ENCODE measurements at regions not wholly inside any gene's neighbourhood (a gene's known extent, or its start where the extent isn't known, plus 50 kb on each side); places are given as distances from the start of the nearest gene placed in this dataset.

DNA sequence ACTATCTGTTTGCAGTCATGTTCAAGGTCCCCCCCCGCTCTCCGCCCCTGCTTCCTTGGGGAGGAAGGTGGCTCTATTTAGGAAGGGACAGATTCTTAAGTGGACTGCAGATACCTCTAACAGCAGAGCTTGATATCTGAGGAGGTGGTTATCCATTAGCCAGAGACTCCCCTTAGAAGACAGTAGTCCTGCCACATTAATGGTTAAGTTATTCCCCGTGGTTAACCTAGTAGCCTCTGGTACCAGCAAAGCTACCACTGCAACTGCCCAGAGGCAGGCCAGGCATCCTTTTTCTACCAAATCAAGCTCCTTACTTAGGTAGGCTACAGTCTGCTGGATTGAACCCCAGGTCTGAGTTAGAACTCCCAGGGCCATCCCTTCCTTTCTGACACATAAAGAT is 162.1 kb upstream of the AVPR1A start:
- Histone ChIP-seq H3K4me3 (no peak overlapping the region), H3K27ac (no peak overlapping the region), H3K27me3 (no peaks in the 10 kb centered on the region), H3K9me3 (no peaks in the 10 kb centered on the region), H3K36me3 (replicated peaks in 1 of 2; ENCODE audit: insufficient read depth in 1 of 2, low read depth in 2 of 2) (no peaks in the 10 kb centered on the region), H3K4me1 (no peaks in the 10 kb centered on the region)
- intact Hi-C loops (cut with DNase I) = no loop called here
- no peak for TF ChIP-seq POLR2A (IDR thresholded peaks at IDR 0.05)
- TF ChIP-seq, protein P1, sequence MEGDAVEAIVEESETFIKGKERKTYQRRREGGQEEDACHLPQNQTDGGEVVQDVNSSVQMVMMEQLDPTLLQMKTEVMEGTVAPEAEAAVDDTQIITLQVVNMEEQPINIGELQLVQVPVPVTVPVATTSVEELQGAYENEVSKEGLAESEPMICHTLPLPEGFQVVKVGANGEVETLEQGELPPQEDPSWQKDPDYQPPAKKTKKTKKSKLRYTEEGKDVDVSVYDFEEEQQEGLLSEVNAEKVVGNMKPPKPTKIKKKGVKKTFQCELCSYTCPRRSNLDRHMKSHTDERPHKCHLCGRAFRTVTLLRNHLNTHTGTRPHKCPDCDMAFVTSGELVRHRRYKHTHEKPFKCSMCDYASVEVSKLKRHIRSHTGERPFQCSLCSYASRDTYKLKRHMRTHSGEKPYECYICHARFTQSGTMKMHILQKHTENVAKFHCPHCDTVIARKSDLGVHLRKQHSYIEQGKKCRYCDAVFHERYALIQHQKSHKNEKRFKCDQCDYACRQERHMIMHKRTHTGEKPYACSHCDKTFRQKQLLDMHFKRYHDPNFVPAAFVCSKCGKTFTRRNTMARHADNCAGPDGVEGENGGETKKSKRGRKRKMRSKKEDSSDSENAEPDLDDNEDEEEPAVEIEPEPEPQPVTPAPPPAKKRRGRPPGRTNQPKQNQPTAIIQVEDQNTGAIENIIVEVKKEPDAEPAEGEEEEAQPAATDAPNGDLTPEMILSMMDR (IDR thresholded peaks at IDR 0.05) = no peak
- DNase-seq = no peak
- no peak for ATAC-seq
- 81 to 82% methylated on average over 3 of the region's 3 CpGs for WGBS, 2 donors

DNA sequence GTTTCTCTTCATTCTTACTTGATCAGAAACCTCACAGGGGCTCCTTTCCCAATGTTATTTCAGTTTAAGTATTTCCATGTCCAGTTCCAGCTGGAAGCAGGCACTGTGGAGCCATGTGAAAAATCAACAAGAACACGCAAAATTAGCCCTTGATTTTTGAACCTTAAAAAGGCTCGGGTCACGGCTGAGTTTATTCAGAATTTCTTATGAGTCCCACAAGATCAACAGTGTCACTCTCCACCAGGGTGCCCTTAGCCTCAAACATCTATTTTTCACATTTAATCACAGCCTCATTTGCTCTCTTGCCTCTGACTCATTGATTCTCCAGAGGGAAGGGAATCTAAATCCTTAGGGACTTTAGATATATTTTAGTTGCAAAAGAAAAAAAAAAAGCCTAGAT is 157.7 kb upstream of the AVPR1A start:
- Histone ChIP-seq H3K27me3 (no peaks in the 10 kb centered on the region), H3K4me3 (no peak overlapping the region), H3K4me1 (no peaks in the 10 kb centered on the region), H3K9me3 (no peaks in the 10 kb centered on the region), H3K36me3 (replicated peaks in 1 of 2; ENCODE audit: insufficient read depth in 1 of 2, low read depth in 2 of 2) (no peaks in the 10 kb centered on the region), H3K27ac (no peak overlapping the region)
- TF ChIP-seq, protein P1 (IDR thresholded peaks at IDR 0.05) = no peak
- intact Hi-C loops (cut with DNase I) = no loop called here
- no peak for ATAC-seq
- no peak for DNase-seq
- 37 to 39% methylated on average over 3 of the region's 3 CpGs for WGBS, 2 donors

DNA sequence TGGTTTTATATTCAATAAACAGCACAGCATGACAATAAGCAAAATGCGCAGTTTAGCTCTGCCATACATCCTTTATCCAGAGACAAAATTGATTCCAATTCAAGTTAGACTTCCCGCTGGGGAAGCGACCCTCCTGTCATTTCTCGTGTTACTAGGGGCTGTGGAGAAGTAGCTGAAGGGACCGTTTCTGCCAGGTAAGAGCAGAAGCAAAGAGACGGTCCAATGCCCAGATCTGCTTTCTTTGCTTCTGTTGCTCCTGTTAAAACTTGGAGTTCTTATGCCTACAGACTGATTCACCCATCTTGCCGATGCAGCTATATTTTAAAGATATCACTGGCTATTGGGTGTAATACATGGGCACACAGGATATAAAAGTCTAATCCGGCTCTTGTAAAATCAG is 156.8 kb upstream of the AVPR1A start:
- no peaks in the 10 kb centered on the region for H3K36me3 ChIP-seq (replicated peaks in 1 of 2; ENCODE audit: insufficient read depth in 1 of 2, low read depth in 2 of 2)
- no peaks in the 10 kb centered on the region for H3K27me3 ChIP-seq
- no peaks in the 10 kb centered on the region for H3K9me3 ChIP-seq
- DNase-seq (no peak), ATAC-seq (no peak)
- H3K4me1 ChIP-seq = no peaks in the 10 kb centered on the region
- no peak overlapping the region for H3K27ac ChIP-seq
- no peak overlapping the region for H3K4me3 ChIP-seq
- 68 to 72% methylated on average over 8 of the region's 8 CpGs for WGBS, 2 donors
- TF ChIP-seq, protein P1 (IDR thresholded peaks at IDR 0.05) = no peak
- TF ChIP-seq POLR2A (IDR thresholded peaks at IDR 0.05) = no peak
- intact Hi-C loops (cut with DNase I) = no loop called here

DNA sequence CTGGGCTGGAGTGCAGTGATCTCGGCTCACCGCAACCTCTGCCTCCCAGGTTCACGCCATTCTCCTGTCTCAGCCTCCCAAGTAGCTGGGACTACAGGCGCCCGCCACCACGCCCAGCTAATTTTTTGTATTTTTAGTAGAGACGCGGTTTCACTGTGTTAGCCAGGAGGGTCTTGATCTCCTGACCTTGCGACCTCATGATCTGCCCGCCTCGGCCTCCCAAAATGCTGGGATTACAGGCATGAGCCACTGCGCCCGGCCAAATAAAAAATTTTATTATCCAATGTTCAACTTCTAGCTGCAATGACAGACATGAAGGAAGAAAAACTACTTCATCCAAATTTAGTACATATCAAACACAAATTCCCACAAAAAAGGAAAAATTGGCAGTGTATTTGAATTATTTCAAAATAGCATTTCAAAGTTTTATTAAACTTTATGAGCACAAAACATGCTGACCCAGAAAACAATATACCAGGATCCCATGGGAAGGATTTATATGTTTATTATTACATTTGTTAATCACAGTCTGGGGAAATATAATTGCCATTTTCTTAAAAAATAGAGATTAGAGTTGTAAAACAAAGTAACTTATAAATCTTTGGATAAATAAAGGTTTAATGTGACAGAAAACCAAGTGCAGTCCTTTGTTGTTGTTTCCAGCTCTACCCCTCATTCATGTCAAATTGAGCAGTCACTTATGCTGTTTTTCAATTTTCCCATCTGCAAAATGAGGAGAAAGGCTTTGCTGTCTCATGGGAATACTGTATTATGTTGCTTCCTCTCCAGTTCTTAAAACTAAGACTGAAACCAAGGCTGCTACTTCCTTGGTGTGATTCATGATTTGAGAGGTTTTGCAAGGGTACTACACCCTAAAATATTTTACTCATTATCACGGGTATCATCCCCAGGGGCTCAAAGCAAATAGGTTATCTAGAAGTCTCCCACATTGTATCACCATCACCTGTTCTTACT is 155.2 kb upstream of the AVPR1A start:
- no peaks in the 10 kb centered on the region for H3K4me1 ChIP-seq
- WGBS, 2 donors = 85 to 93% methylated on average over 14 of the region's 14 CpGs
- TF ChIP-seq, protein P1 (IDR thresholded peaks at IDR 0.05) = no peak
- no peak for TF ChIP-seq POLR2A (IDR thresholded peaks at IDR 0.05)
- H3K4me3 ChIP-seq = no peak overlapping the region
- H3K27ac ChIP-seq = no peak overlapping the region
- H3K36me3 ChIP-seq (replicated peaks in 1 of 2; ENCODE audit: insufficient read depth in 1 of 2, low read depth in 2 of 2) = no peaks in the 10 kb centered on the region
- intact Hi-C loops (cut with DNase I) = no loop called here
- no peaks in the 10 kb centered on the region for H3K9me3 ChIP-seq
- DNase-seq = no peak
- no peaks in the 10 kb centered on the region for H3K27me3 ChIP-seq
- ATAC-seq = no peak

DNA sequence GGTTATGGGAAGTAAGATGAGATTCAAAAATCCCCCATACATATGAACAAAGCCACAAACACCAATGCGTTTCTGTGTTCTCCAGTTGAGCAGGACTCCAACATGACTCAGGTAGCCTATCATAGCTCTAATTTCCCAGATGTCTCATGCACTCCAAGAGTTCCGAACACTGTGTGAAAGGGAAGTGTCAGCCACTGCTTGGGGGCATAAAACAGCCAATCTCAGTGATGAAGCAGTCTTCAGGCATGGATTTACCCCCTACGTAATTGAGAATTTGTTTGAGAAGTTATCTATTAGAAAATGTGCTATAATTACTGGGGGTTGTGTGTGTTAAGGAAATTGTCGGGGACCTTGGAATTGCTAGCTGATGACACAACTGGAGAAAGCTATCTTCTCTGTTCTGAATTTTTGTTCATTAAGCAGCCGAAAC is 153.9 kb upstream of the AVPR1A start:
- H3K4me3 ChIP-seq = no peak overlapping the region
- H3K27ac ChIP-seq = no peak overlapping the region
- no peaks in the 10 kb centered on the region for H3K9me3 ChIP-seq
- H3K36me3 ChIP-seq (replicated peaks in 1 of 2; ENCODE audit: insufficient read depth in 1 of 2, low read depth in 2 of 2) = no peaks in the 10 kb centered on the region
- WGBS, 2 donors = 67 to 69% methylated on average over 5 of the region's 5 CpGs
- H3K4me1 ChIP-seq = no peaks in the 10 kb centered on the region
- no peaks in the 10 kb centered on the region for H3K27me3 ChIP-seq
- TF ChIP-seq POLR2A (IDR thresholded peaks at IDR 0.05) = no peak
- TF ChIP-seq, protein P1 (IDR thresholded peaks at IDR 0.05) = no peak
- intact Hi-C loops (cut with DNase I) = no loop called here
- no peak for ATAC-seq
- DNase-seq = no peak
